ENCODE measurements at regions not wholly inside any gene's neighbourhood (a gene's known extent, or its start where the extent isn't known, plus 50 kb on each side); places are given as distances from the start of the nearest gene placed in this dataset.

DNA sequence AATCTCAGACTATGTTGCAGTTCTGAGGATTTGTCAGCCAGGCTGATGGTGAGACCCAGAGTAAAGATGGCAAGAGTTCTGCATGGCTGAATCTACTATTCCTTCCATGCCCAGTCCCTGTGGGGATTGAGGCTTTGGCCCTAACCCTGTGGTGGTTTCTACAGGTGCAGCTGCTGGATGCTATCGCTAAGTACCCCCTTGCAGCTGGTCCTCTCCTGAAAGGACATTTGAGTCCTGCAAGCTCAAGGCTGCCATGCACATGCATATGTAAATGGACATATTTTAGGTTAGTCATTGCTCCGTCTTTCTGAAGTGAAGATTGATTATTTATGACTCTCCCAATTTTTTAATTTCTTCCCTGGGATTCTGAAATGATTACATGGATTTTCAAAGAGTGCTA lies 1122.2 kb upstream of the CELF2 start:
- TF ChIP-seq, protein P1, sequence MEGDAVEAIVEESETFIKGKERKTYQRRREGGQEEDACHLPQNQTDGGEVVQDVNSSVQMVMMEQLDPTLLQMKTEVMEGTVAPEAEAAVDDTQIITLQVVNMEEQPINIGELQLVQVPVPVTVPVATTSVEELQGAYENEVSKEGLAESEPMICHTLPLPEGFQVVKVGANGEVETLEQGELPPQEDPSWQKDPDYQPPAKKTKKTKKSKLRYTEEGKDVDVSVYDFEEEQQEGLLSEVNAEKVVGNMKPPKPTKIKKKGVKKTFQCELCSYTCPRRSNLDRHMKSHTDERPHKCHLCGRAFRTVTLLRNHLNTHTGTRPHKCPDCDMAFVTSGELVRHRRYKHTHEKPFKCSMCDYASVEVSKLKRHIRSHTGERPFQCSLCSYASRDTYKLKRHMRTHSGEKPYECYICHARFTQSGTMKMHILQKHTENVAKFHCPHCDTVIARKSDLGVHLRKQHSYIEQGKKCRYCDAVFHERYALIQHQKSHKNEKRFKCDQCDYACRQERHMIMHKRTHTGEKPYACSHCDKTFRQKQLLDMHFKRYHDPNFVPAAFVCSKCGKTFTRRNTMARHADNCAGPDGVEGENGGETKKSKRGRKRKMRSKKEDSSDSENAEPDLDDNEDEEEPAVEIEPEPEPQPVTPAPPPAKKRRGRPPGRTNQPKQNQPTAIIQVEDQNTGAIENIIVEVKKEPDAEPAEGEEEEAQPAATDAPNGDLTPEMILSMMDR (IDR thresholded peaks at IDR 0.05 in 2 of 3, conservative IDR thresholded peaks at IDR 0.05 in 1 of 3; ENCODE audit: control insufficient read depth in 2 of 3, extremely low read depth in 1 of 3, insufficient read depth in 1 of 3, low read depth in 3 of 3, low read length in 3 of 3) = no peak
- TF ChIP-seq RELA (IDR thresholded peaks at IDR 0.05; ENCODE audit: borderline replicate concordance, partially characterized antibody) (no peak), POLR2A (IDR thresholded peaks at IDR 0.05; ENCODE audit: low read depth, low read length) (no peak), RCOR1 (conservative IDR thresholded peaks at IDR 0.05; ENCODE audit: low read depth, low read length) (no peak), ATF2 (IDR thresholded peaks at IDR 0.05; ENCODE audit: low read length) (no peak), ATF3 (IDR thresholded peaks at IDR 0.05; ENCODE audit: borderline replicate concordance, extremely low read depth, low read depth, low read length) (no peak), TCF7 (IDR thresholded peaks at IDR 0.05; ENCODE audit: borderline replicate concordance) (no peak), CEBPZ (IDR thresholded peaks at IDR 0.05; ENCODE audit: low read depth, low read length) (no peak), TAF1 (IDR thresholded peaks at IDR 0.05; ENCODE audit: borderline replicate concordance, low read depth, low read length) (no peak), NBN (IDR thresholded peaks at IDR 0.05) (no peak), SP1 (IDR thresholded peaks at IDR 0.05; ENCODE audit: low read depth, low read length) (no peak), SUPT20H (IDR thresholded peaks at IDR 0.05; ENCODE audit: borderline replicate concordance, control insufficient read depth, low read depth, low read length) (no peak)
- TF ChIP-seq, protein P2, sequence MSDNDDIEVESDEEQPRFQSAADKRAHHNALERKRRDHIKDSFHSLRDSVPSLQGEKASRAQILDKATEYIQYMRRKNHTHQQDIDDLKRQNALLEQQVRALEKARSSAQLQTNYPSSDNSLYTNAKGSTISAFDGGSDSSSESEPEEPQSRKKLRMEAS (IDR thresholded peaks at IDR 0.05; ENCODE audit: low read depth, low read length) = no peak
